WTC11 (cell line): ENCODE measurements at regions not wholly inside any gene's neighbourhood (a gene's known extent, or its start where the extent isn't known, plus 50 kb on each side); places are given as distances from the start of the nearest gene placed in this dataset.

ENCODE experiments used
- ATAC-seq: fragments of 200-7000 bp; cut with Tn5 transposase; 2 replicates; pipeline ENCODE4 v1.10.0; 2021; ENCODE audit warnings: mild to moderate bottlenecking, moderate library complexity
- CTCF ChIA-PET: fragments of 300-600 bp; sonication (Branson Sonifier 250); formaldehyde crosslinking; loops from one replicate; lab custom pipeline; 2021; ENCODE audit warnings: antibody characterized with exemption; lab: Charles Lee
- POLR2A ChIA-PET: fragments of 350-600 bp; sonication (Branson Sonifier 250); formaldehyde crosslinking; loops from one replicate; lab custom pipeline; 2021; ENCODE audit warnings: antibody characterized with exemption; lab: Charles Lee
- DNase-seq: peaks from one replicate; pipeline ENCODE4 v3.0.0; 2021; ENCODE audit warnings: low spot score
- H3K27ac Mint-ChIP-seq: 2 replicates; pipeline ENCODE4 v1.8.0; 2021; ENCODE audit warnings: mixed read lengths
- H3K27me3 Mint-ChIP-seq: 2 replicates; pipeline ENCODE4 v1.8.0; 2021; ENCODE audit warnings: low read depth, mild to moderate bottlenecking, moderate library complexity, mixed read lengths
- H3K36me3 Mint-ChIP-seq: 2 replicates; pipeline ENCODE4 v1.8.0; 2021; ENCODE audit warnings: mixed read lengths
- H3K4me1 Mint-ChIP-seq: 2 replicates; pipeline ENCODE4 v1.8.0; 2022; ENCODE audit warnings: mixed read lengths
- H3K4me3 Mint-ChIP-seq: 2 replicates; pipeline ENCODE4 v1.8.0; 2021; ENCODE audit warnings: mild to moderate bottlenecking, moderate library complexity, mixed read lengths
- H3K9me3 Mint-ChIP-seq: 2 replicates; pipeline ENCODE4 v1.8.0; 2021; ENCODE audit warnings: mixed read lengths
- CREM ChIP-seq: sonication (generic); formaldehyde crosslinking; IDR thresholded peaks from 2 replicates; pipeline ENCODE4 v1.8.1; 2022; ENCODE audit warnings: mild to moderate bottlenecking, missing genetic modification reagents, moderate library complexity
- E2F4 ChIP-seq: sonication (generic); formaldehyde crosslinking; IDR thresholded peaks from 2 replicates; pipeline ENCODE4 v1.8.1; 2022; ENCODE audit warnings: low read depth, mild to moderate bottlenecking, moderate library complexity, missing genetic modification reagents, borderline replicate concordance
- ESRRA ChIP-seq: sonication (generic); formaldehyde crosslinking; IDR thresholded peaks from 2 replicates; pipeline ENCODE4 v1.8.1; 2022; ENCODE audit warnings: mild to moderate bottlenecking, missing genetic modification reagents, borderline replicate concordance
- GTF2I ChIP-seq: fragments of 250-450 bp; sonication (Bioruptor Pico); conservative IDR thresholded peaks from 2 replicates; pipeline ENCODE4 v1.4.0; 2021; ENCODE audit warnings: mild to moderate bottlenecking
- JUN ChIP-seq: sonication (generic); formaldehyde crosslinking; IDR thresholded peaks from 2 replicates; pipeline ENCODE4 v1.8.0; 2023; ENCODE audit warnings: mild to moderate bottlenecking, missing genetic modification reagents
- MXD4 ChIP-seq: fragments of 250-450 bp; sonication (Bioruptor Pico); IDR thresholded peaks from 2 replicates; pipeline ENCODE4 v1.8.0; 2021; ENCODE audit warnings: mild to moderate bottlenecking, moderate library complexity, borderline replicate concordance
- MYBL2 ChIP-seq: sonication (generic); formaldehyde crosslinking; IDR thresholded peaks from 2 replicates; pipeline ENCODE4 v1.8.1; 2023; ENCODE audit warnings: mild to moderate bottlenecking, moderate library complexity, missing genetic modification reagents
- RORB ChIP-seq: fragments of 250-450 bp; sonication (Bioruptor Pico); IDR thresholded peaks from 2 replicates; pipeline ENCODE4 v1.9.0; 2021; ENCODE audit warnings: mild to moderate bottlenecking
- SMAD3 ChIP-seq: sonication (generic); formaldehyde crosslinking; IDR thresholded peaks from 2 replicates; pipeline ENCODE4 v1.8.0; 2022; ENCODE audit warnings: missing genetic modification reagents, mild to moderate bottlenecking, borderline replicate concordance
- SP1 ChIP-seq: sonication (generic); formaldehyde crosslinking; conservative IDR thresholded peaks from 2 replicates; pipeline ENCODE4 v1.8.1; 2022; ENCODE audit warnings: missing genetic modification reagents
- TEAD4 ChIP-seq: sonication (generic); formaldehyde crosslinking; IDR thresholded peaks from 2 replicates; pipeline ENCODE4 v1.8.0; 2022; ENCODE audit warnings: mild to moderate bottlenecking, missing genetic modification reagents
- TP53 ChIP-seq: sonication (generic); formaldehyde crosslinking; IDR thresholded peaks from 2 replicates; pipeline ENCODE4 v1.8.1; 2023; ENCODE audit warnings: mild to moderate bottlenecking, missing genetic modification reagents
- USF2 ChIP-seq: sonication (generic); formaldehyde crosslinking; IDR thresholded peaks from 2 replicates; pipeline ENCODE4 v1.8.1; 2023; ENCODE audit warnings: mild to moderate bottlenecking, missing genetic modification reagents, moderate library complexity
- ZBTB21 ChIP-seq: sonication (generic); formaldehyde crosslinking; IDR thresholded peaks from 2 replicates; pipeline ENCODE4 v1.8.1; 2023; ENCODE audit warnings: mild to moderate bottlenecking, missing genetic modification reagents, borderline replicate concordance
- ZBTB43 ChIP-seq: sonication (generic); formaldehyde crosslinking; IDR thresholded peaks from 2 replicates; pipeline ENCODE4 v1.8.1; 2023; ENCODE audit warnings: mild to moderate bottlenecking, missing genetic modification reagents
- ZNF121 ChIP-seq: sonication (generic); formaldehyde crosslinking; IDR thresholded peaks from 2 replicates; pipeline ENCODE4 v1.8.0; 2023; ENCODE audit warnings: missing genetic modification reagents
- ZNF263 ChIP-seq: sonication (generic); formaldehyde crosslinking; IDR thresholded peaks from 2 replicates; pipeline ENCODE4 v1.8.1; 2022; ENCODE audit warnings: low read depth, mild to moderate bottlenecking, moderate library complexity, missing genetic modification reagents
- ZNF317 ChIP-seq: sonication (generic); formaldehyde crosslinking; IDR thresholded peaks from 2 replicates; pipeline ENCODE4 v1.8.1; 2023; ENCODE audit warnings: low read depth, mild to moderate bottlenecking, moderate library complexity, missing genetic modification reagents, borderline replicate concordance
- ZNF671 ChIP-seq: fragments of 250-450 bp; sonication (Bioruptor Pico); IDR thresholded peaks from 2 replicates; pipeline ENCODE4 v1.8.0; 2021; ENCODE audit warnings: mild to moderate bottlenecking
- TF ChIP-seq, protein P1 (sequence below): fragments of 250-450 bp; sonication (Bioruptor Pico); IDR thresholded peaks from 2 replicates; pipeline ENCODE4 v1.9.0; 2021; ENCODE audit warnings: moderate library complexity, mild to moderate bottlenecking, inconsistent platforms, borderline replicate concordance
- TF ChIP-seq, protein P2 (sequence below): sonication (generic); formaldehyde crosslinking; IDR thresholded peaks from 2 replicates; pipeline ENCODE4 v1.8.1; 2023; ENCODE audit warnings: mild to moderate bottlenecking, moderate library complexity, missing genetic modification reagents
- TF ChIP-seq, protein P3 (sequence below): sonication (generic); formaldehyde crosslinking; IDR thresholded peaks from 2 replicates; pipeline ENCODE4 v1.8.0; 2023; ENCODE audit warnings: mild to moderate bottlenecking, missing genetic modification reagents

GRCh38 chr7:51973071-51973470, 656.5 kb upstream of the COBL start:
- ChIA-PET CTCF (no interaction called here), POLR2A (no interaction called here)
- ATAC-seq (no peak), DNase-seq (no peak)
- Mint-ChIP-seq H3K27ac (no peak overlapping the region), H3K4me3 (no peak overlapping the region), H3K4me1 (peaks cover 6% of the 10 kb centered on the region)
- TF ChIP-seq, protein P1, sequence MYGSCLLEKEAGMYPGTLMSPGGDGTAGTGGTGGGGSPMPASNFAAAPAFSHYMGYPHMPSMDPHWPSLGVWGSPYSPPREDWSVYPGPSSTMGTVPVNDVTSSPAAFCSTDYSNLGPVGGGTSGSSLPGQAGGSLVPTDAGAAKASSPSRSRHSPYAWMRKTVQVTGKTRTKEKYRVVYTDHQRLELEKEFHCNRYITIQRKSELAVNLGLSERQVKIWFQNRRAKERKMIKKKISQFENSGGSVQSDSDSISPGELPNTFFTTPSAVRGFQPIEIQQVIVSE (CRISPR knock-in tag), result no peak
- TF ChIP-seq E2F4 (CRISPR knock-in tag) (no peak), TEAD4 (no peak), SMAD3 (CRISPR knock-in tag) (no peak), ESRRA (CRISPR knock-in tag) (no peak), TP53 (no peak), ZBTB43 (CRISPR knock-in tag) (no peak), MYBL2 (CRISPR knock-in tag) (no peak), ZBTB21 (CRISPR knock-in tag) (no peak), ZNF263 (no peak), JUN (CRISPR knock-in tag) (no peak), ZNF121 (CRISPR knock-in tag) (no peak)
- TF ChIP-seq, protein P2, sequence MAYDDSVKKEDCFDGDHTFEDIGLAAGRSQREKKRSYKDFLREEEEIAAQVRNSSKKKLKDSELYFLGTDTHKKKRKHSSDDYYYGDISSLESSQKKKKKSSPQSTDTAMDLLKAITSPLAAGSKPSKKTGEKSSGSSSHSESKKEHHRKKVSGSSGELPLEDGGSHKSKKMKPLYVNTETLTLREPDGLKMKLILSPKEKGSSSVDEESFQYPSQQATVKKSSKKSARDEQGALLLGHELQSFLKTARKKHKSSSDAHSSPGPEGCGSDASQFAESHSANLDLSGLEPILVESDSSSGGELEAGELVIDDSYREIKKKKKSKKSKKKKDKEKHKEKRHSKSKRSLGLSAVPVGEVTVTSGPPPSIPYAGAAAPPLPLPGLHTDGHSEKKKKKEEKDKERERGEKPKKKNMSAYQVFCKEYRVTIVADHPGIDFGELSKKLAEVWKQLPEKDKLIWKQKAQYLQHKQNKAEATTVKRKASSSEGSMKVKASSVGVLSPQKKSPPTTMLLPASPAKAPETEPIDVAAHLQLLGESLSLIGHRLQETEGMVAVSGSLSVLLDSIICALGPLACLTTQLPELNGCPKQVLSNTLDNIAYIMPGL (CRISPR knock-in tag), result no peak
- TF ChIP-seq, protein P3, sequence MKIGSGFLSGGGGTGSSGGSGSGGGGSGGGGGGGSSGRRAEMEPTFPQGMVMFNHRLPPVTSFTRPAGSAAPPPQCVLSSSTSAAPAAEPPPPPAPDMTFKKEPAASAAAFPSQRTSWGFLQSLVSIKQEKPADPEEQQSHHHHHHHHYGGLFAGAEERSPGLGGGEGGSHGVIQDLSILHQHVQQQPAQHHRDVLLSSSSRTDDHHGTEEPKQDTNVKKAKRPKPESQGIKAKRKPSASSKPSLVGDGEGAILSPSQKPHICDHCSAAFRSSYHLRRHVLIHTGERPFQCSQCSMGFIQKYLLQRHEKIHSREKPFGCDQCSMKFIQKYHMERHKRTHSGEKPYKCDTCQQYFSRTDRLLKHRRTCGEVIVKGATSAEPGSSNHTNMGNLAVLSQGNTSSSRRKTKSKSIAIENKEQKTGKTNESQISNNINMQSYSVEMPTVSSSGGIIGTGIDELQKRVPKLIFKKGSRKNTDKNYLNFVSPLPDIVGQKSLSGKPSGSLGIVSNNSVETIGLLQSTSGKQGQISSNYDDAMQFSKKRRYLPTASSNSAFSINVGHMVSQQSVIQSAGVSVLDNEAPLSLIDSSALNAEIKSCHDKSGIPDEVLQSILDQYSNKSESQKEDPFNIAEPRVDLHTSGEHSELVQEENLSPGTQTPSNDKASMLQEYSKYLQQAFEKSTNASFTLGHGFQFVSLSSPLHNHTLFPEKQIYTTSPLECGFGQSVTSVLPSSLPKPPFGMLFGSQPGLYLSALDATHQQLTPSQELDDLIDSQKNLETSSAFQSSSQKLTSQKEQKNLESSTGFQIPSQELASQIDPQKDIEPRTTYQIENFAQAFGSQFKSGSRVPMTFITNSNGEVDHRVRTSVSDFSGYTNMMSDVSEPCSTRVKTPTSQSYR (CRISPR knock-in tag), result no peak
- TF ChIP-seq, all 79 proteins: peak for 0
- Mint-ChIP-seq H3K9me3 (peaks cover 5% of the 10 kb centered on the region; the same call in 1 of the 2 replicates), H3K36me3 (no peaks in the 10 kb centered on the region), H3K27me3 (peaks cover 45% of the 10 kb centered on the region)

DNA sequence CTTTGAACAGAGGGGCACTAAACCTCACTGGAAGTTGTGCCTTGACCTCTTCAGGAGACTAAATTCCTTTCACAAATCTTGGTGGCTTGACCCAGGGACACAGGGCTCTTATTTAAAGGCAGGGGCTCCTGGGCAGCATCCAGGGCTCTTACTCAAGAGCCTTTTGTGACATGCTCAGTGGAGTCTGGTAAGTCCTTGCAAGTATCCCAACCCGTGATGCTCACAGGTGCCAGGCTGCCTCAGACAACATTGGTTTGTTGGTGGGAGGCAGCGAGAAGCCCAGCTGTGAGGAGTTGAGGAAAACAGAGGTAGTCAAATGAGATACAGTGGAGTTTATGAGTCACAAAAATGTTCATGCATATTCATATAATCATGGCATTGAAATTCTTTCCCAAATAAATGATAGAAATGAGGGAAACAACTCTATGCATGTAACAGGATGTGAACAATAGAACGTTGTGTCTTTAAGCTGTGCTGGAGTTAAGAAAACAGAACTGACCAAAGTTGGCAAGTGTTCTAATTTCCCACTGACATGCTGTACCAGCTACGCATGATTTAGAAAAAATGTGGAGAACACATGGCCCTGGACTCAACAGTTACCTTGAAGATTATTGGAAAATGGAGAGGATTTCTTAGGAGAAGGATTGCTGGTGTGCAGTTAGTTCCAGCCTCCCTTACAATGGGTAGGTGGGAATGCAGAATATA, 654.5 kb upstream of the COBL start:
- CTCF ChIA-PET, result no interaction called here
- DNase-seq, result no peak
- Mint-ChIP-seq H3K9me3 (peaks cover 5% of the 10 kb centered on the region; the same call in 1 of the 2 replicates), H3K4me3 (no peak overlapping the region), H3K36me3 (no peaks in the 10 kb centered on the region), H3K4me1 (peaks cover 6% of the 10 kb centered on the region), H3K27ac (no peak overlapping the region), H3K27me3 (peaks cover 65% of the 10 kb centered on the region)
- POLR2A ChIA-PET, result no interaction called here
- no peak for ATAC-seq
- no peak for TF ChIP-seq USF2
- no peak for TF ChIP-seq RORB (CRISPR knock-in tag)
- TF ChIP-seq SMAD3 (CRISPR knock-in tag), result no peak
- no peak for TF ChIP-seq ZNF317 (CRISPR knock-in tag)
- TF ChIP-seq MXD4 (CRISPR knock-in tag), result no peak
- TF ChIP-seq SP1, result no peak
- TF ChIP-seq GTF2I (CRISPR knock-in tag), result no peak
- no peak for TF ChIP-seq ZBTB43 (CRISPR knock-in tag)
- TF ChIP-seq CREM (CRISPR knock-in tag), result no peak
- TF ChIP-seq ZNF671 (CRISPR knock-in tag), result no peak
- TF ChIP-seq TEAD4, result no peak
